ENCODE measurements at regions not wholly inside any gene's neighbourhood (a gene's known extent, or its start where the extent isn't known, plus 50 kb on each side); places are given as distances from the start of the nearest gene placed in this dataset.

DNA sequence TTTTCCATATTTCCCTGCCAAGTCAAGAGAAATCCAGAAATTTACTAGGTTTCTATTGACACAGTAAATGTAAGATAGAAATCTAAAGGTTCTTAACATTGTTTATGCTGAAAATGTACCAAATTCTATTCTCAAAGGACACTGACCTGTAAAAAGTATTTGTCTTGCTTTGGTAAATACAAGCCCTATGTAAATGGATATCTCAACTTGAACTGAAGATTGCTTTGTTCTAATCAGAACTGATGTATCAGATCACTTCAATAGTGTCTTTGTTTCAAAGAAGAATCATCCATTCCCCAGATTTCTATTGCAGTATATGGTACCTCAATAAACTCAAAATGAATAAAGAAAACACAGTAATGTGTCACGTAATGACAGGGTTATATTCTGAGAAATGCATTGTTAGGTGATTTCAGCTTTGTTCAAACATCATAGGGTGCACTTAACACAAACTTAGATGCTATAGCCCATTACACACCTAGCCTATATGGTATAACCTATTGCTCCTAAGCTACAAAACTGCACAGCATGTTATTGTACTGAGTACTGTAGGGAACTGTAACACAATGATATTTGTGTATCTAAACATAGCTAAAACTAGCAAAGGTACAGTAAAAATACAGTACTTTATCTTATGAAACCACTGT lies 143.5 kb upstream of the NECTIN3 start:
- TF ChIP-seq, protein P1, sequence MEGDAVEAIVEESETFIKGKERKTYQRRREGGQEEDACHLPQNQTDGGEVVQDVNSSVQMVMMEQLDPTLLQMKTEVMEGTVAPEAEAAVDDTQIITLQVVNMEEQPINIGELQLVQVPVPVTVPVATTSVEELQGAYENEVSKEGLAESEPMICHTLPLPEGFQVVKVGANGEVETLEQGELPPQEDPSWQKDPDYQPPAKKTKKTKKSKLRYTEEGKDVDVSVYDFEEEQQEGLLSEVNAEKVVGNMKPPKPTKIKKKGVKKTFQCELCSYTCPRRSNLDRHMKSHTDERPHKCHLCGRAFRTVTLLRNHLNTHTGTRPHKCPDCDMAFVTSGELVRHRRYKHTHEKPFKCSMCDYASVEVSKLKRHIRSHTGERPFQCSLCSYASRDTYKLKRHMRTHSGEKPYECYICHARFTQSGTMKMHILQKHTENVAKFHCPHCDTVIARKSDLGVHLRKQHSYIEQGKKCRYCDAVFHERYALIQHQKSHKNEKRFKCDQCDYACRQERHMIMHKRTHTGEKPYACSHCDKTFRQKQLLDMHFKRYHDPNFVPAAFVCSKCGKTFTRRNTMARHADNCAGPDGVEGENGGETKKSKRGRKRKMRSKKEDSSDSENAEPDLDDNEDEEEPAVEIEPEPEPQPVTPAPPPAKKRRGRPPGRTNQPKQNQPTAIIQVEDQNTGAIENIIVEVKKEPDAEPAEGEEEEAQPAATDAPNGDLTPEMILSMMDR (conservative IDR thresholded peaks at IDR 0.05; ENCODE audit: low read length), result no peak
- no peak for TF ChIP-seq EZH2phosphoT487 (IDR thresholded peaks at IDR 0.05; ENCODE audit: borderline replicate concordance, low read depth, low read length)
